Endothelial cell of umbilical vein (primary cell): ENCODE measurements at regions not wholly inside any gene's neighbourhood (a gene's known extent, or its start where the extent isn't known, plus 50 kb on each side); places are given as distances from the start of the nearest gene placed in this dataset.

Experiments used
- BruUV-seq: library from RNA; stranded (reverse); fragments of 400-500 nt; replicated peaks from 2 replicates; lab custom pipeline; 2021; lab: Mats Ljungman, UMichigan
- CTCF ChIA-PET: fragments of 300-600, 350-600 bp; sonication (Branson Sonifier 250); formaldehyde crosslinking; loops from one replicate; lab custom pipeline; 2021; ENCODE audit warnings: antibody characterized with exemption, inconsistent platforms; lab: Charles Lee
- POLR2A ChIA-PET: fragments of 300-600, 350-600 bp; sonication (Branson Sonifier 250); formaldehyde crosslinking; loops from one replicate; lab custom pipeline; 2021; ENCODE audit warnings: antibody characterized with exemption, inconsistent platforms; lab: Charles Lee
- DNase-seq: peaks from one replicate; pipeline ENCODE4 v3.0.0-alpha.2; 2011; ENCODE audit warnings: low read depth, low spot score
- FAIRE-seq: peaks from 2 replicates; lab custom pipeline; 2011; peaks lifted over from hg19 to GRCh38; lab: Jason Lieb, UNC
- H2AFZ ChIP-seq: 2 replicates; pipeline ENCODE4 v1.6.0; 2012; ENCODE audit warnings: low read depth, low read length, control low read depth, inconsistent platforms
- H3K27ac ChIP-seq: 2 replicates; pipeline ENCODE4 v1.5.1; 2011; ENCODE audit warnings: low read depth, mild to moderate bottlenecking, control low read depth, low read length, moderate library complexity; ENCODE audit not compliant: insufficient read depth
- H3K27me3 ChIP-seq, 2 experiments: 2 replicates each; pipeline versions ENCODE4 v1.6.0 to v1.6.1; 2011; ENCODE audit warnings: low read length in 2 of 2, mixed read lengths in 1 of 2; ENCODE audit not compliant: control insufficient read depth in 2 of 2, insufficient read depth in 2 of 2
- H3K36me3 ChIP-seq, 2 experiments: 2 replicates in 1 of 2; 3 replicates in 1 of 2; pipeline ENCODE4 v1.5.1; 2011; ENCODE audit warnings: low read length in 2 of 2, mild to moderate bottlenecking in 1 of 2, moderate library complexity in 1 of 2; ENCODE audit not compliant: control insufficient read depth in 2 of 2, insufficient read depth in 2 of 2; ENCODE audit errors: extremely low read depth in 1 of 2
- H3K4me1 ChIP-seq: 3 replicates; pipeline ENCODE4 v1.5.1; 2011; ENCODE audit warnings: mild to moderate bottlenecking, low read length; ENCODE audit not compliant: control insufficient read depth, insufficient read depth; ENCODE audit errors: extremely low read depth
- H3K4me2 ChIP-seq: 2 replicates; pipeline ENCODE4 v1.6.1; 2011; ENCODE audit warnings: low read length, control low read depth, mixed read lengths; ENCODE audit not compliant: insufficient read depth
- H3K4me3 ChIP-seq, 3 experiments: fragments of 200-600 bp in 1 of 3; sonication (generic), shearing (Covaris generic) in 1 of 3; replicated peaks in 1 of 3; 2 replicates each; pipeline ENCODE4 v1.5.1; 2011 to 2016; ENCODE audit warnings: control low read depth in 3 of 3, low read length in 3 of 3, mild to moderate bottlenecking in 2 of 3, inconsistent platforms in 1 of 3, low read depth in 1 of 3, moderate library complexity in 1 of 3; ENCODE audit not compliant: insufficient read depth in 1 of 3
- H3K79me2 ChIP-seq: 2 replicates; pipeline ENCODE4 v1.6.0; 2012; ENCODE audit warnings: low read length, inconsistent platforms; ENCODE audit not compliant: control insufficient read depth, insufficient read depth
- H3K9ac ChIP-seq: replicated peaks from 2 replicates; pipeline ENCODE3; 2011; ENCODE audit warnings: low read length, control low read depth; ENCODE audit not compliant: insufficient read depth; ENCODE audit errors: extremely low read depth
- H3K9me1 ChIP-seq: replicated peaks from 3 replicates; pipeline ENCODE4 v1.6.0; 2011; ENCODE audit warnings: mild to moderate bottlenecking, low read length; ENCODE audit not compliant: control insufficient read depth, insufficient read depth; ENCODE audit errors: extremely low read depth
- H3K9me3 ChIP-seq: replicated peaks from 2 replicates; pipeline ENCODE4 v1.5.1; 2012; ENCODE audit warnings: low read length, inconsistent platforms; ENCODE audit not compliant: control insufficient read depth, insufficient read depth
- H4K20me1 ChIP-seq: replicated peaks from 2 replicates; pipeline ENCODE3; 2011; ENCODE audit warnings: mild to moderate bottlenecking, low read length; ENCODE audit not compliant: control insufficient read depth, insufficient read depth; ENCODE audit errors: extremely low read depth
- CTCF ChIP-seq, 2 donors: IDR thresholded peaks; 1 replicate in 1 of 2; 2 replicates in 1 of 2; pipeline ENCODE4 v1.5.1; 2011; ENCODE audit warnings: low read length in 2 of 2, mild to moderate bottlenecking in 2 of 2, moderate library complexity in 2 of 2, control low read depth in 1 of 2, inconsistent platforms in 1 of 2, low read depth in 1 of 2; ENCODE audit not compliant: insufficient read depth in 1 of 2; ENCODE audit errors: extremely low read depth in 1 of 2
- EZH2 ChIP-seq: IDR thresholded peaks from 2 replicates; pipeline ENCODE4 v1.6.1; 2012; ENCODE audit warnings: borderline replicate concordance, low read depth, mild to moderate bottlenecking, moderate library complexity, low read length, inconsistent platforms; ENCODE audit not compliant: severe bottlenecking
- FOS ChIP-seq: IDR thresholded peaks from 2 replicates; pipeline ENCODE4 v1.6.1; 2011; ENCODE audit warnings: mild to moderate bottlenecking, low read length, moderate library complexity, borderline replicate concordance; ENCODE audit not compliant: insufficient read depth
- GATA2 ChIP-seq: IDR thresholded peaks from 2 replicates; pipeline ENCODE4 v1.7.0; 2011; ENCODE audit warnings: low read depth, mild to moderate bottlenecking, moderate library complexity, mixed read lengths, low read length; ENCODE audit not compliant: insufficient read length, insufficient read depth
- JUN ChIP-seq: IDR thresholded peaks from 2 replicates; pipeline ENCODE4 v1.6.1; 2011; ENCODE audit warnings: borderline replicate concordance, low read depth; ENCODE audit not compliant: insufficient read length, insufficient read depth
- MYC ChIP-seq: IDR thresholded peaks from one replicate; pipeline ENCODE4 v1.6.1; 2011; ENCODE audit warnings: mild to moderate bottlenecking, low read depth, low read length
- dilution Hi-C: fragments of 300-500 bp; cut with MboI; formaldehyde crosslinking; loops from one replicate; pipeline ENCODE4 v1.15.0; 2019; ENCODE audit warnings: low sequenced_read_pairs; ENCODE audit not compliant: extremely low pct_ligation_motif_present
- intact Hi-C: fragments of 100-400 bp; cut with micrococcal nuclease; formaldehyde crosslinking; loops from one replicate; pipeline ENCODE4 v1.10.0; 2022

GRCh38 chr12:98109266-98109665 lies 406.1 kb upstream of the TMPO start:
- FAIRE-seq (no peak), DNase-seq (no peak)
- no TSS peak for BruUV-seq
- H3K36me3 ChIP-seq: no peaks in the 10 kb centered on the region
- H3K4me1 ChIP-seq: no peaks in the 10 kb centered on the region
- H3K9ac ChIP-seq: no peak overlapping the region
- intact Hi-C loops: no loop called here
- H4K20me1 ChIP-seq: no peaks in the 10 kb centered on the region
- H3K79me2 ChIP-seq: no peaks in the 10 kb centered on the region
- no peaks in the 10 kb centered on the region for H3K27me3 ChIP-seq
- POLR2A ChIA-PET: no interaction called here
- dilution Hi-C loops: no loop called here
- H3K4me2 ChIP-seq: no peak overlapping the region
- CTCF ChIA-PET: interaction anchor here (1.4 kb wide), 1 partner anchor 13 kb away, joined by 3 read pairs; no protein-coding TSS in a partner anchor
- no peak overlapping the region for H3K27ac ChIP-seq
- H3K9me1 ChIP-seq: no peaks in the 10 kb centered on the region
- no peak overlapping the region for H2AFZ ChIP-seq
- H3K4me3 ChIP-seq: no peak overlapping the region
- no peak for TF ChIP-seq MYC
- no peak for TF ChIP-seq FOS
- TF ChIP-seq JUN: no peak
- H3K9me3 ChIP-seq: no peaks in the 10 kb centered on the region

GRCh38 chr12:98110536-98110935 lies 404.9 kb upstream of the TMPO start:
- no peak overlapping the region for H3K4me3 ChIP-seq
- no peaks in the 10 kb centered on the region for H3K27me3 ChIP-seq
- no peaks in the 10 kb centered on the region for H3K9me1 ChIP-seq
- no peaks in the 10 kb centered on the region for H3K9me3 ChIP-seq
- BruUV-seq: no TSS peak
- dilution Hi-C loops (no loop called here), intact Hi-C loops (no loop called here)
- no peak for DNase-seq
- CTCF ChIA-PET: interaction anchor here (1.4 kb wide), 1 partner anchor 12 kb away, joined by 3 read pairs; no protein-coding TSS in a partner anchor
- POLR2A ChIA-PET: no interaction called here
- no peak overlapping the region for H3K27ac ChIP-seq
- H3K36me3 ChIP-seq: no peaks in the 10 kb centered on the region
- no peaks in the 10 kb centered on the region for H3K4me1 ChIP-seq
- no peak overlapping the region for H3K9ac ChIP-seq
- FAIRE-seq: no peak
- no peaks in the 10 kb centered on the region for H4K20me1 ChIP-seq
- no peak for TF ChIP-seq GATA2
- TF ChIP-seq EZH2: no peak
- TF ChIP-seq FOS: no peak
- no peak for TF ChIP-seq CTCF (IDR thresholded peaks at IDR 0.05; ENCODE audit: extremely low read depth in 1 of 2, insufficient read depth in 1 of 2, low read depth in 1 of 2, low read length in 2 of 2)
- H3K4me2 ChIP-seq: no peak overlapping the region
- H3K79me2 ChIP-seq: no peaks in the 10 kb centered on the region
- H2AFZ ChIP-seq: no peak overlapping the region
